ENCODE measurements at regions not wholly inside any gene's neighbourhood (a gene's known extent, or its start where the extent isn't known, plus 50 kb on each side); places are given as distances from the start of the nearest gene placed in this dataset.

GRCh38 chr6:87922947-87923330 is 124.7 kb upstream of the SPACA1 start:
- H3K27me3 ChIP-seq (ENCODE audit: insufficient read depth, low read length) = no peaks in the 10 kb centered on the region
- no peak overlapping the region for H3K4me3 ChIP-seq (ENCODE audit: low read length)
- no peaks in the 10 kb centered on the region for H3K9me3 ChIP-seq (ENCODE audit: low read depth, low read length)
- H3K4me1 ChIP-seq (ENCODE audit: insufficient read depth, low read length) = peaks cover 41% of the 10 kb centered on the region

GRCh38 chr6:87922196-87922946 is 125.3 kb upstream of the SPACA1 start:
- H3K4me3 ChIP-seq (ENCODE audit: low read length) = no peak overlapping the region
- H3K4me1 ChIP-seq (ENCODE audit: insufficient read depth, low read length) = peaks cover 41% of the 10 kb centered on the region
- no peaks in the 10 kb centered on the region for H3K27me3 ChIP-seq (ENCODE audit: insufficient read depth, low read length)
- no peaks in the 10 kb centered on the region for H3K9me3 ChIP-seq (ENCODE audit: low read depth, low read length)

- H3K4me3 ChIP-seq (ENCODE audit: low read length) = no peak overlapping the region
- peaks cover 44% of the 10 kb centered on the region for H3K4me1 ChIP-seq (ENCODE audit: insufficient read depth, low read length)
- no peaks in the 10 kb centered on the region for H3K27me3 ChIP-seq (ENCODE audit: insufficient read depth, low read length)
- H3K9me3 ChIP-seq (ENCODE audit: low read depth, low read length) = no peaks in the 10 kb centered on the region
These were observed 126.6 kb upstream of the SPACA1 start for GRCh38 chr6:87921034-87921433.

- Histone ChIP-seq H3K4me3 (ENCODE audit: low read length) (no peak overlapping the region), H3K9me3 (ENCODE audit: low read depth, low read length) (no peaks in the 10 kb centered on the region), H3K4me1 (ENCODE audit: insufficient read depth, low read length) (peaks cover 40% of the 10 kb centered on the region), H3K27me3 (ENCODE audit: insufficient read depth, low read length) (no peaks in the 10 kb centered on the region)
These were observed 127.4 kb upstream of the SPACA1 start for GRCh38 chr6:87920245-87920644.

GRCh38 chr6:87919416-87919815 is 128.2 kb upstream of the SPACA1 start:
- Histone ChIP-seq H3K4me3 (ENCODE audit: low read length) (no peak overlapping the region), H3K9me3 (ENCODE audit: low read depth, low read length) (no peaks in the 10 kb centered on the region), H3K4me1 (ENCODE audit: insufficient read depth, low read length) (peaks cover 36% of the 10 kb centered on the region), H3K27me3 (ENCODE audit: insufficient read depth, low read length) (no peaks in the 10 kb centered on the region)

GRCh38 chr6:87919001-87919400 is 128.6 kb upstream of the SPACA1 start:
- Histone ChIP-seq H3K27me3 (ENCODE audit: insufficient read depth, low read length) (no peaks in the 10 kb centered on the region), H3K4me1 (ENCODE audit: insufficient read depth, low read length) (peaks cover 33% of the 10 kb centered on the region), H3K9me3 (ENCODE audit: low read depth, low read length) (no peaks in the 10 kb centered on the region), H3K4me3 (ENCODE audit: low read length) (no peak overlapping the region)

- no peaks in the 10 kb centered on the region for H3K27me3 ChIP-seq (ENCODE audit: insufficient read depth, low read length)
- no peaks in the 10 kb centered on the region for H3K9me3 ChIP-seq (ENCODE audit: low read depth, low read length)
- H3K4me3 ChIP-seq (ENCODE audit: low read length) = no peak overlapping the region
- H3K4me1 ChIP-seq (ENCODE audit: insufficient read depth, low read length) = peaks cover 29% of the 10 kb centered on the region
These were observed 129.1 kb upstream of the SPACA1 start for GRCh38 chr6:87918461-87918941.

- peaks cover 27% of the 10 kb centered on the region for H3K4me1 ChIP-seq (ENCODE audit: insufficient read depth, low read length)
- H3K9me3 ChIP-seq (ENCODE audit: low read depth, low read length) = no peaks in the 10 kb centered on the region
- H3K4me3 ChIP-seq (ENCODE audit: low read length) = no peak overlapping the region
- no peaks in the 10 kb centered on the region for H3K27me3 ChIP-seq (ENCODE audit: insufficient read depth, low read length)
These were observed 129.8 kb upstream of the SPACA1 start for GRCh38 chr6:87917886-87918285.

- Histone ChIP-seq H3K27me3 (ENCODE audit: insufficient read depth, low read length) (no peaks in the 10 kb centered on the region), H3K9me3 (ENCODE audit: low read depth, low read length) (no peaks in the 10 kb centered on the region), H3K4me1 (ENCODE audit: insufficient read depth, low read length) (peaks cover 14% of the 10 kb centered on the region), H3K4me3 (ENCODE audit: low read length) (no peak overlapping the region)
These were observed 131.2 kb upstream of the SPACA1 start for GRCh38 chr6:87916446-87916845.

GRCh38 chr6:87914637-87915395 is 132.8 kb upstream of the SPACA1 start:
- peaks cover 9% of the 10 kb centered on the region for H3K4me1 ChIP-seq (ENCODE audit: insufficient read depth, low read length)
- no peaks in the 10 kb centered on the region for H3K9me3 ChIP-seq (ENCODE audit: low read depth, low read length)
- H3K27me3 ChIP-seq (ENCODE audit: insufficient read depth, low read length) = peaks cover 4% of the 10 kb centered on the region
- H3K4me3 ChIP-seq (ENCODE audit: low read length) = no peak overlapping the region

- Histone ChIP-seq H3K27me3 (ENCODE audit: insufficient read depth, low read length) (peaks cover 4% of the 10 kb centered on the region), H3K9me3 (ENCODE audit: low read depth, low read length) (no peaks in the 10 kb centered on the region), H3K4me1 (ENCODE audit: insufficient read depth, low read length) (peaks cover 9% of the 10 kb centered on the region), H3K4me3 (ENCODE audit: low read length) (no peak overlapping the region)
These were observed 133.7 kb upstream of the SPACA1 start for GRCh38 chr6:87913974-87914373.

GRCh38 chr6:87912102-87912501 is 135.5 kb upstream of the SPACA1 start:
- Histone ChIP-seq H3K4me3 (ENCODE audit: low read length) (no peak overlapping the region), H3K27me3 (ENCODE audit: insufficient read depth, low read length) (peaks cover 9% of the 10 kb centered on the region), H3K9me3 (ENCODE audit: low read depth, low read length) (no peaks in the 10 kb centered on the region), H3K4me1 (ENCODE audit: insufficient read depth, low read length) (peaks cover 16% of the 10 kb centered on the region)

GRCh38 chr6:87909849-87910248 is 137.8 kb upstream of the SPACA1 start:
- Histone ChIP-seq H3K27me3 (ENCODE audit: insufficient read depth, low read length) (peaks cover 9% of the 10 kb centered on the region), H3K9me3 (ENCODE audit: low read depth, low read length) (no peaks in the 10 kb centered on the region), H3K4me3 (ENCODE audit: low read length) (no peak overlapping the region), H3K4me1 (ENCODE audit: insufficient read depth, low read length) (peaks cover 9% of the 10 kb centered on the region)

GRCh38 chr6:87908978-87909811 is 138.4 kb upstream of the SPACA1 start:
- H3K9me3 ChIP-seq (ENCODE audit: low read depth, low read length) = no peaks in the 10 kb centered on the region
- H3K27me3 ChIP-seq (ENCODE audit: insufficient read depth, low read length) = peaks cover 9% of the 10 kb centered on the region
- H3K4me1 ChIP-seq (ENCODE audit: insufficient read depth, low read length) = peaks cover 9% of the 10 kb centered on the region
- H3K4me3 ChIP-seq (ENCODE audit: low read length) = no peak overlapping the region

GRCh38 chr6:87907521-87907920 is 140.1 kb upstream of the SPACA1 start:
- peaks cover 20% of the 10 kb centered on the region for H3K4me1 ChIP-seq (ENCODE audit: insufficient read depth, low read length)
- H3K27me3 ChIP-seq (ENCODE audit: insufficient read depth, low read length) = peaks cover 9% of the 10 kb centered on the region
- H3K9me3 ChIP-seq (ENCODE audit: low read depth, low read length) = no peaks in the 10 kb centered on the region
- no peak overlapping the region for H3K4me3 ChIP-seq (ENCODE audit: low read length)
